CD14-positive monocyte (primary cell): ENCODE measurements at regions not wholly inside any gene's neighbourhood (a gene's known extent, or its start where the extent isn't known, plus 50 kb on each side); places are given as distances from the start of the nearest gene placed in this dataset.

ENCODE experiments used
- DNase-seq, 3 donors: peaks; one replicate each; pipeline ENCODE4 v3.0.0-alpha.2; 2011 to 2022
- H2AFZ ChIP-seq: 2 replicates; pipeline ENCODE4 v1.6.0; 2012; ENCODE audit warnings: mild to moderate bottlenecking, low read depth, low read length, inconsistent platforms; ENCODE audit not compliant: insufficient read depth, poor library complexity, severe bottlenecking
- H3K27ac ChIP-seq, 2 donors: 1 replicate in 1 of 2; 2 replicates in 1 of 2; pipeline ENCODE4 v1.5.1; 2012 to 2013; ENCODE audit warnings: low read length in 2 of 2, control low read depth in 1 of 2, inconsistent platforms in 1 of 2, low read depth in 1 of 2, mild to moderate bottlenecking in 1 of 2
- H3K27me3 ChIP-seq, 2 donors: one replicate each; pipeline versions ENCODE4 v1.6.0 to v1.6.1; 2011 to 2013; ENCODE audit warnings: low read length in 2 of 2; ENCODE audit not compliant: control insufficient read depth in 2 of 2, insufficient read depth in 2 of 2
- H3K36me3 ChIP-seq, 2 donors: replicated peaks in 1 of 2; 1 replicate in 1 of 2; 2 replicates in 1 of 2; pipeline versions ENCODE4 v1.5.1 to v1.6.1; 2012 to 2013; ENCODE audit warnings: low read length in 2 of 2, control low read depth in 1 of 2, inconsistent platforms in 1 of 2, mild to moderate bottlenecking in 1 of 2; ENCODE audit not compliant: insufficient read depth in 2 of 2, control insufficient read depth in 1 of 2
- H3K4me1 ChIP-seq, 2 donors: 1 replicate in 1 of 2; 2 replicates in 1 of 2; pipeline versions ENCODE4 v1.5.1 to v1.6.1; 2012 to 2013; ENCODE audit warnings: low read length in 2 of 2, control low read depth in 1 of 2, inconsistent platforms in 1 of 2, mild to moderate bottlenecking in 1 of 2, moderate library complexity in 1 of 2; ENCODE audit not compliant: insufficient read depth in 2 of 2, control insufficient read depth in 1 of 2
- H3K4me2 ChIP-seq: replicated peaks from 2 replicates; pipeline ENCODE3; 2012; ENCODE audit warnings: low read length, moderate library complexity, mild to moderate bottlenecking; ENCODE audit not compliant: poor library complexity, severe bottlenecking; ENCODE audit errors: extremely low read depth
- H3K4me3 ChIP-seq, 3 experiments: fragments of 200-600 bp in 1 of 3; sonication (generic) in 1 of 3; replicated peaks in 1 of 3; 1 replicate in 2 of 3; 2 replicates in 1 of 3; pipeline ENCODE4 v1.5.1; 2011 to 2013; ENCODE audit warnings: low read length in 3 of 3, mild to moderate bottlenecking in 3 of 3, control low read depth in 2 of 3, low read depth in 2 of 3, inconsistent platforms in 1 of 3, moderate library complexity in 1 of 3
- H3K79me2 ChIP-seq: 2 replicates; pipeline ENCODE4 v1.6.0; 2012; ENCODE audit warnings: mild to moderate bottlenecking, control low read depth, inconsistent platforms, low read length, moderate library complexity; ENCODE audit not compliant: insufficient read depth
- H3K9ac ChIP-seq: 2 replicates; pipeline ENCODE4 v1.6.0; 2017; ENCODE audit warnings: low read length, mild to moderate bottlenecking; ENCODE audit not compliant: insufficient read depth, poor library complexity, severe bottlenecking
- H3K9me3 ChIP-seq, 2 donors: replicated peaks in 1 of 2; 1 replicate in 1 of 2; 2 replicates in 1 of 2; pipeline versions ENCODE4 v1.5.1 to v1.6.1; 2012 to 2013; ENCODE audit warnings: low read length in 2 of 2, control low read depth in 1 of 2; ENCODE audit not compliant: control insufficient read depth in 1 of 2, insufficient read depth in 1 of 2
- H4K20me1 ChIP-seq: 2 replicates; pipeline ENCODE4 v1.6.0; 2012; ENCODE audit warnings: mild to moderate bottlenecking, low read length, control low read depth, moderate library complexity; ENCODE audit not compliant: insufficient read depth
- H3K27ac Mint-ChIP-seq, 7 donors: one replicate each; pipeline ENCODE4 v1.8.0; 2020; ENCODE audit warnings: mild to moderate bottlenecking in 7 of 7, mixed read lengths in 7 of 7, moderate library complexity in 6 of 7, inconsistent platforms in 2 of 7
- H3K27me3 Mint-ChIP-seq, 3 donors: one replicate each; pipeline ENCODE4 v1.8.0; 2021 to 2022; ENCODE audit warnings: low read depth in 3 of 3, mild to moderate bottlenecking in 3 of 3, mixed read lengths in 3 of 3, moderate library complexity in 3 of 3, inconsistent platforms in 1 of 3
- H3K36me3 Mint-ChIP-seq, 2 donors: one replicate each; pipeline ENCODE4 v1.8.0; 2020; ENCODE audit warnings: mixed read lengths in 2 of 2, inconsistent platforms in 1 of 2, mild to moderate bottlenecking in 1 of 2
- H3K4me1 Mint-ChIP-seq: one replicate; pipeline ENCODE4 v1.8.0; 2020; ENCODE audit warnings: mild to moderate bottlenecking, mixed read lengths
- H3K4me3 Mint-ChIP-seq, 2 donors: one replicate each; pipeline ENCODE4 v1.8.0; 2020; ENCODE audit warnings: mild to moderate bottlenecking in 2 of 2, mixed read lengths in 2 of 2, moderate library complexity in 1 of 2
- H3K9me3 Mint-ChIP-seq, 7 donors: one replicate each; pipeline ENCODE4 v1.8.0; 2020 to 2022; ENCODE audit warnings: mixed read lengths in 7 of 7, mild to moderate bottlenecking in 6 of 7, moderate library complexity in 6 of 7, inconsistent platforms in 2 of 7
- CTCF ChIP-seq: fragments of 200-600 bp; IDR thresholded peaks from one replicate; pipeline ENCODE4 v1.8.0; 2022; ENCODE audit warnings: antibody characterized with exemption, mild to moderate bottlenecking
- WGBS: methylation state at CpG from one replicate; pipeline ENCODE4 v1.1.5; 2013; ENCODE audit warnings: missing lambda C conversion rate; ENCODE audit not compliant: insufficient coverage; 5-methylcytosine and 5-hydroxymethylcytosine counted together
- intact Hi-C, 2 donors: fragments of 100-400 bp; cut with micrococcal nuclease; formaldehyde crosslinking; loops; one replicate each; pipeline versions ENCODE4 v1.15.0 to v1.15.1; 2023

- H3K9me3 ChIP-seq: no peaks in the 10 kb centered on the region
- no peak overlapping the region for H3K4me3 ChIP-seq
- Mint-ChIP-seq H3K27ac (no peak overlapping the region), H3K9me3 (peaks cover 7 to 13% (median 8%) of the 10 kb centered on the region in 7 donors), H3K4me3 (no peak overlapping the region), H3K4me1 (peaks cover 26% of the 10 kb centered on the region), H3K27me3 (no peaks in the 10 kb centered on the region), H3K36me3 (peaks cover 0 to under 1% of the 10 kb centered on the region in 2 donors)
- no peaks in the 10 kb centered on the region for H3K79me2 ChIP-seq
- H4K20me1 ChIP-seq: no peaks in the 10 kb centered on the region
- DNase-seq: no peak
- intact Hi-C loops: no loop called here
- H3K36me3 ChIP-seq: no peaks in the 10 kb centered on the region
- H3K4me2 ChIP-seq: no peak overlapping the region
- no peak overlapping the region for H3K9ac ChIP-seq
- peaks cover 14 to 18% of the 10 kb centered on the region in 2 donors for H3K4me1 ChIP-seq
- H3K27ac ChIP-seq: no peak overlapping the region
- H2AFZ ChIP-seq: no peak overlapping the region
- no peak for TF ChIP-seq CTCF
- WGBS: 91% methylated on average over 4 of the region's 4 CpGs
- no peaks in the 10 kb centered on the region for H3K27me3 ChIP-seq
Measured at GRCh38 chr16:59046335-59046734, 312.2 kb upstream of the GOT2 start.

GRCh38 chr16:59045501-59045900, 311.4 kb upstream of the GOT2 start:
- peaks cover 7 to 14% (median 8%) of the 10 kb centered on the region in 7 donors for H3K9me3 Mint-ChIP-seq
- H3K4me2 ChIP-seq: no peak overlapping the region
- no peaks in the 10 kb centered on the region for H3K79me2 ChIP-seq
- no peak overlapping the region for H3K4me3 ChIP-seq
- H3K27ac Mint-ChIP-seq: no peak overlapping the region
- H3K27me3 ChIP-seq: no peaks in the 10 kb centered on the region
- peaks cover 27% of the 10 kb centered on the region for H3K4me1 Mint-ChIP-seq
- H2AFZ ChIP-seq: no peak overlapping the region
- no peaks in the 10 kb centered on the region for H3K36me3 ChIP-seq
- H3K27me3 Mint-ChIP-seq: no peaks in the 10 kb centered on the region
- no peak overlapping the region for H3K9ac ChIP-seq
- intact Hi-C loops: no loop called here
- H3K36me3 Mint-ChIP-seq: peaks cover 0 to 3% of the 10 kb centered on the region in 2 donors
- H3K4me1 ChIP-seq: peaks cover 14 to 19% of the 10 kb centered on the region in 2 donors
- no peak overlapping the region for H3K27ac ChIP-seq
- no peak for TF ChIP-seq CTCF
- H3K9me3 ChIP-seq: no peaks in the 10 kb centered on the region
- no peak overlapping the region for H3K4me3 Mint-ChIP-seq
- no peak for DNase-seq
- no CpG with 5 or more reads among the region's 4 CpGs for WGBS
- no peaks in the 10 kb centered on the region for H4K20me1 ChIP-seq
